Upper lobe of left lung (tissue), 6 donors: ENCODE measurements at regions not wholly inside any gene's neighbourhood (a gene's known extent, or its start where the extent isn't known, plus 50 kb on each side); places are given as distances from the start of the nearest gene placed in this dataset.
"Not testable (repeated sequence)": the region's sequence is repeated elsewhere in the genome, so short reads cannot be mapped to it uniquely, and the experiment has no call there.

Experiments
- ATAC-seq, 2 donors: fragments of 200-7000 bp; cut with Tn5 transposase; one replicate each; pipeline ENCODE4 v1.9.1; 2022; ENCODE audit warnings: mild to moderate bottlenecking in 2 of 2, moderate library complexity in 2 of 2; ENCODE audit not compliant: low FRiP score in 2 of 2
- DNase-seq, 2 donors: peaks; one replicate each; pipeline ENCODE4 v3.0.0-alpha.2; 2019 to 2020
- H3K27ac ChIP-seq, 4 donors: fragments of 200-600 bp; sonication (generic); one replicate each; pipeline ENCODE4 v1.5.1; 2016 to 2019
- H3K27me3 ChIP-seq, 4 donors: fragments of 200-600 bp; sonication (generic); one replicate each; pipeline ENCODE4 v1.5.1; 2017 to 2019
- H3K36me3 ChIP-seq, 4 donors: fragments of 200-600 bp; sonication (generic); one replicate each; pipeline ENCODE4 v1.5.1; 2016 to 2019
- H3K4me1 ChIP-seq, 4 donors: fragments of 200-600 bp; sonication (generic); one replicate each; pipeline ENCODE4 v1.5.1; 2018 to 2019
- H3K4me3 ChIP-seq, 4 donors: fragments of 200-600 bp; sonication (generic); one replicate each; pipeline ENCODE4 v1.5.1; 2017 to 2019; ENCODE audit warnings: mild to moderate bottlenecking in 2 of 4, moderate library complexity in 1 of 4
- H3K9me3 ChIP-seq, 4 donors: fragments of 200-600 bp; sonication (generic); one replicate each; pipeline ENCODE4 v1.5.1; 2018 to 2019
- EP300 ChIP-seq, 4 donors: sonication (generic); formaldehyde crosslinking; IDR thresholded peaks; one replicate each; pipeline ENCODE4 v1.5.1; 2017; ENCODE audit warnings: antibody characterized with exemption in 4 of 4, control low read depth in 2 of 4
- POLR2A ChIP-seq, 4 donors: fragments of 450-650 bp; IDR thresholded peaks; one replicate each; pipeline ENCODE4 v1.5.1; 2016 to 2017; ENCODE audit warnings: antibody characterized with exemption in 4 of 4, mild to moderate bottlenecking in 2 of 4
- POLR2AphosphoS5 ChIP-seq, 2 donors: sonication (generic); formaldehyde crosslinking; IDR thresholded peaks; one replicate each; pipeline ENCODE4 v1.5.1; 2017; ENCODE audit warnings: antibody characterized with exemption in 2 of 2
- WGBS, 2 donors: methylation state at CpG; one replicate each; pipeline ENCODE4 v1.1.5; 2017 to 2018; 5-methylcytosine and 5-hydroxymethylcytosine counted together
- TF ChIP-seq, protein P1 (sequence below), 6 experiments: fragments of 450-650 bp in 4 of 6; fragments of 200-600 bp in 2 of 6; sonication (generic) in 2 of 6; IDR thresholded peaks; one replicate each; pipeline ENCODE4 v1.5.1; 2016 to 2019; ENCODE audit warnings: antibody characterized with exemption in 6 of 6
- donor health status: DM: no; HTN: no; CAD: no; lungs with moderate emphysema.
- donor health status: DM: no; HTN: yes; CAD: no; lungs with severe emphysema.

DNA sequence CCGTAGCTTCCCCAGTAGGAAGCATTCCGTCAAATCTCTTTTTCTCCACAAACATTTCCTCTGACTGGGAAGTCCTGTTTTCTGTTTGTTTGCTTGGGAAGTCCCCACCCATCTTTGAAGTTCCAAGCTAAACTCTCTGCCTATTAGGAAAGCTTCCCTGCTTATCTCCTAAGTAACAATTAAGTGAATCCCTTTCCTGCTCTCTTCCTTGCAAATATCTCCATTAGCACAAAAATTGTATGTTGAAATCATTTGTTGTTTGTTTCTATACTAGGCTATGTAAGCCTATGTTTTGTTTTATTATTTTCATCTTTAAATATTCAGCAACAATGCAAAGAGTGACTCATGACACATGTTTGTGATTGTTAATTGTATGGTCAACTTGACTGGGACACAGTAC lies 812.6 kb upstream of the LRATD1 start:
- peak overlapping the region in 1 of 4 donors; percentile 11 for H3K27ac ChIP-seq
- WGBS, 2 donors: 32 to 55% methylated on average over 2 of the region's 2 CpGs
- no peak for TF ChIP-seq POLR2A (IDR thresholded peaks at IDR 0.05)
- TF ChIP-seq EP300 (IDR thresholded peaks at IDR 0.05): no peak
- TF ChIP-seq POLR2AphosphoS5 (IDR thresholded peaks at IDR 0.05): no peak
- TF ChIP-seq, protein P1, sequence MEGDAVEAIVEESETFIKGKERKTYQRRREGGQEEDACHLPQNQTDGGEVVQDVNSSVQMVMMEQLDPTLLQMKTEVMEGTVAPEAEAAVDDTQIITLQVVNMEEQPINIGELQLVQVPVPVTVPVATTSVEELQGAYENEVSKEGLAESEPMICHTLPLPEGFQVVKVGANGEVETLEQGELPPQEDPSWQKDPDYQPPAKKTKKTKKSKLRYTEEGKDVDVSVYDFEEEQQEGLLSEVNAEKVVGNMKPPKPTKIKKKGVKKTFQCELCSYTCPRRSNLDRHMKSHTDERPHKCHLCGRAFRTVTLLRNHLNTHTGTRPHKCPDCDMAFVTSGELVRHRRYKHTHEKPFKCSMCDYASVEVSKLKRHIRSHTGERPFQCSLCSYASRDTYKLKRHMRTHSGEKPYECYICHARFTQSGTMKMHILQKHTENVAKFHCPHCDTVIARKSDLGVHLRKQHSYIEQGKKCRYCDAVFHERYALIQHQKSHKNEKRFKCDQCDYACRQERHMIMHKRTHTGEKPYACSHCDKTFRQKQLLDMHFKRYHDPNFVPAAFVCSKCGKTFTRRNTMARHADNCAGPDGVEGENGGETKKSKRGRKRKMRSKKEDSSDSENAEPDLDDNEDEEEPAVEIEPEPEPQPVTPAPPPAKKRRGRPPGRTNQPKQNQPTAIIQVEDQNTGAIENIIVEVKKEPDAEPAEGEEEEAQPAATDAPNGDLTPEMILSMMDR (IDR thresholded peaks at IDR 0.05): no peak
- H3K27me3 ChIP-seq: no peaks in the 10 kb centered on the region
- no peaks in the 10 kb centered on the region for H3K9me3 ChIP-seq
- H3K4me1 ChIP-seq: peaks cover 0 to 12% (median 9%) of the 10 kb centered on the region in 4 donors
- DNase-seq (no peak), ATAC-seq (no peak)
- H3K36me3 ChIP-seq: no peaks in the 10 kb centered on the region
- no peak overlapping the region for H3K4me3 ChIP-seq

- no peak for ATAC-seq
- Histone ChIP-seq H3K4me3 (no peak overlapping the region), H3K9me3 (no peaks in the 10 kb centered on the region), H3K27ac (no peak overlapping the region), H3K4me1 (peaks cover 0 to 12% (median 9%) of the 10 kb centered on the region in 4 donors), H3K27me3 (no peaks in the 10 kb centered on the region), H3K36me3 (no peaks in the 10 kb centered on the region)
- no peak for TF ChIP-seq EP300 (IDR thresholded peaks at IDR 0.05)
- TF ChIP-seq POLR2AphosphoS5 (IDR thresholded peaks at IDR 0.05): no peak
- TF ChIP-seq, protein P1 (IDR thresholded peaks at IDR 0.05): no peak
- TF ChIP-seq POLR2A (IDR thresholded peaks at IDR 0.05): no peak
- 74 to 77% methylated on average over 4 of the region's 4 CpGs for WGBS, 2 donors
- no peak for DNase-seq
Measured at GRCh38 chr2:13821255-13821880, 811.1 kb upstream of the LRATD1 start.

DNA sequence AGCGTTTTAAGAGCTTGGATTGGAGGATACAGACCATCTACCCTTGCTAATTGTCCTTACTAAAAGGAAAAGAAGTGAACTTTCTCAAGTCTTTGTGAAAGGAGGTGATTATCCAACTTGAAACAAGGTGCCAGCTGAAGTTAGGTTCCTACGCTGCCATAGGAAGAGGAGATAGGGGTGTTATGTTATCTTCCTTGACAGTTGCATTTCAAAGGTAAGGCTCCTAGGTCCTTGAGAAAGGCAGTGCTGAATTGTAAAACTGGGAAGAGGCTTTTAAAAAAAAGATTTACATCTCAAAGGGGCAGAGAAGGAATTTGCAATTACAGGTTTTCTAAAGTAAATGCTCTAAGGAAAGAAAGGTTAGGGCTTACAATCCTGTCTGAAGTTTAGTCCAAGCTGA lies 810.2 kb upstream of the LRATD1 start:
- ATAC-seq (no peak), DNase-seq (no peak)
- Histone ChIP-seq H3K4me1 (peaks cover 0 to 8% (median 8%) of the 10 kb centered on the region in 4 donors), H3K9me3 (no peaks in the 10 kb centered on the region), H3K36me3 (no peaks in the 10 kb centered on the region), H3K27me3 (no peaks in the 10 kb centered on the region), H3K27ac (no peak overlapping the region), H3K4me3 (no peak overlapping the region)
- TF ChIP-seq POLR2A (IDR thresholded peaks at IDR 0.05): no peak
- TF ChIP-seq EP300 (IDR thresholded peaks at IDR 0.05): no peak
- no peak for TF ChIP-seq POLR2AphosphoS5 (IDR thresholded peaks at IDR 0.05)
- TF ChIP-seq, protein P1 (IDR thresholded peaks at IDR 0.05): no peak
- WGBS, 2 donors: 60 to 66% methylated on average over 2 of the region's 2 CpGs

- no peaks in the 10 kb centered on the region for H3K27me3 ChIP-seq
- H3K27ac ChIP-seq: no peak overlapping the region
- no peaks in the 10 kb centered on the region for H3K4me1 ChIP-seq
- 55 to 62% methylated on average over 5 of the region's 5 CpGs for WGBS, 2 donors
- DNase-seq: no peak
- H3K4me3 ChIP-seq: no peak overlapping the region
- TF ChIP-seq, protein P1 (IDR thresholded peaks at IDR 0.05): no peak
- TF ChIP-seq POLR2A (IDR thresholded peaks at IDR 0.05) (no peak), EP300 (IDR thresholded peaks at IDR 0.05) (no peak), POLR2AphosphoS5 (IDR thresholded peaks at IDR 0.05) (no peak)
- no peak for ATAC-seq
- H3K9me3 ChIP-seq: no peaks in the 10 kb centered on the region
- H3K36me3 ChIP-seq: no peaks in the 10 kb centered on the region
Measured at GRCh38 chr2:13826314-13826853, 806.1 kb upstream of the LRATD1 start.

DNA sequence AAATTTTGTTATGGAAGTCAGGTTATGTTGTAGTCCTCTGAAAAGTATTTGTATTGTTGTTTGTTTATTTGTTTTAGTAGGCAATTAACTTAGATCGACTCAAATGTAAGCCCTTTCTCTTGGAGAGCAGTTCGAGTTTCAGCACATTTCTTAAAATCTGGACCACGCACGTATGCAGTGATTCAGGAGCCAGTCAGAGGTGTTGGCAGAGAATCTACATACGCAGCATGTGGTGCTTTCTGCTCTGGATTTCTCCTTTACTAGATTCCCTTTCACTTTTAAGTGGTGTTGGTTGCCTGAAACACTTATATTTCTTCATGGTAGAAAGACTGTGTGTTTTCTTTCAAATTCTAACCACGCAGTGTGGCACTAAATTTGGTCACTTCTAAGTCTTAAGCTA lies 773.9 kb upstream of the LRATD1 start:
- H3K27me3 ChIP-seq: no peaks in the 10 kb centered on the region
- no peak for ATAC-seq
- no peaks in the 10 kb centered on the region for H3K36me3 ChIP-seq
- TF ChIP-seq POLR2A (IDR thresholded peaks at IDR 0.05) (no peak), EP300 (IDR thresholded peaks at IDR 0.05) (no peak), POLR2AphosphoS5 (IDR thresholded peaks at IDR 0.05) (no peak)
- TF ChIP-seq, protein P1 (IDR thresholded peaks at IDR 0.05): no peak
- no peak for DNase-seq
- WGBS, 2 donors: 68 to 75% methylated on average over 6 of the region's 6 CpGs
- no peak overlapping the region for H3K27ac ChIP-seq
- no peaks in the 10 kb centered on the region for H3K9me3 ChIP-seq
- H3K4me1 ChIP-seq: no peaks in the 10 kb centered on the region
- no peak overlapping the region for H3K4me3 ChIP-seq

GRCh38 chr2:13868275-13868674 lies 764.2 kb upstream of the LRATD1 start:
- ATAC-seq, H3K27ac ChIP-seq, DNase-seq, H3K9me3 ChIP-seq, H3K27me3 ChIP-seq, H3K36me3 ChIP-seq, H3K4me3 ChIP-seq, H3K4me1 ChIP-seq: not testable (repeated sequence)
